GM12874 (cell line): ENCODE measurements at regions not wholly inside any gene's neighbourhood (a gene's known extent, or its start where the extent isn't known, plus 50 kb on each side); places are given as distances from the start of the nearest gene placed in this dataset.
A peak's percentile ranks its signal among the peaks of the same experiment; 100 is the strongest.

Source experiments
- CTCF ChIP-seq: IDR thresholded peaks from 2 replicates; pipeline ENCODE4 v1.5.1; 2011; ENCODE audit warnings: low read depth, mild to moderate bottlenecking, control low read depth, low read length, moderate library complexity; ENCODE audit not compliant: insufficient read depth

- no peak for TF ChIP-seq CTCF
These were observed 106.9 kb downstream of the WT1 start for GRCh38 chr11:32328392-32328791.

- no peak for TF ChIP-seq CTCF
These were observed 104.2 kb downstream of the WT1 start for GRCh38 chr11:32331098-32331497.

- no peak for TF ChIP-seq CTCF
These were observed 103.5 kb downstream of the WT1 start for GRCh38 chr11:32331792-32332191.

GRCh38 chr11:32332990-32333319 is 102.4 kb downstream of the WT1 start:
- TF ChIP-seq CTCF, result no peak

GRCh38 chr11:32333320-32333991 is 101.9 kb downstream of the WT1 start:
- TF ChIP-seq CTCF, result 0 out of 2 replicates have a peak, but pooled peaks have one; percentile 9

- TF ChIP-seq CTCF, result peak; percentile 27; the same call in 1 of the 2 replicates
These were observed 100.5 kb downstream of the WT1 start for GRCh38 chr11:32334822-32335221.
